ENCODE measurements at regions not wholly inside any gene's neighbourhood (a gene's known extent, or its start where the extent isn't known, plus 50 kb on each side); places are given as distances from the start of the nearest gene placed in this dataset.

GRCh38 chr2:64887565-64887964, 101.6 kb upstream of the SLC1A4 start:
- TF ChIP-seq ZNF281 (CRISPR knock-in tag; IDR thresholded peaks at IDR 0.05; ENCODE audit: borderline replicate concordance), result no peak
- TF ChIP-seq PHF20 (CRISPR knock-in tag; IDR thresholded peaks at IDR 0.05), result no peak
- no peak for TF ChIP-seq SRY (CRISPR knock-in tag; IDR thresholded peaks at IDR 0.05)
- TF ChIP-seq, protein P1, sequence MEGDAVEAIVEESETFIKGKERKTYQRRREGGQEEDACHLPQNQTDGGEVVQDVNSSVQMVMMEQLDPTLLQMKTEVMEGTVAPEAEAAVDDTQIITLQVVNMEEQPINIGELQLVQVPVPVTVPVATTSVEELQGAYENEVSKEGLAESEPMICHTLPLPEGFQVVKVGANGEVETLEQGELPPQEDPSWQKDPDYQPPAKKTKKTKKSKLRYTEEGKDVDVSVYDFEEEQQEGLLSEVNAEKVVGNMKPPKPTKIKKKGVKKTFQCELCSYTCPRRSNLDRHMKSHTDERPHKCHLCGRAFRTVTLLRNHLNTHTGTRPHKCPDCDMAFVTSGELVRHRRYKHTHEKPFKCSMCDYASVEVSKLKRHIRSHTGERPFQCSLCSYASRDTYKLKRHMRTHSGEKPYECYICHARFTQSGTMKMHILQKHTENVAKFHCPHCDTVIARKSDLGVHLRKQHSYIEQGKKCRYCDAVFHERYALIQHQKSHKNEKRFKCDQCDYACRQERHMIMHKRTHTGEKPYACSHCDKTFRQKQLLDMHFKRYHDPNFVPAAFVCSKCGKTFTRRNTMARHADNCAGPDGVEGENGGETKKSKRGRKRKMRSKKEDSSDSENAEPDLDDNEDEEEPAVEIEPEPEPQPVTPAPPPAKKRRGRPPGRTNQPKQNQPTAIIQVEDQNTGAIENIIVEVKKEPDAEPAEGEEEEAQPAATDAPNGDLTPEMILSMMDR (CRISPR knock-in tag; IDR thresholded peaks at IDR 0.05), result no peak
- no peak for TF ChIP-seq KDM5B (CRISPR knock-in tag; IDR thresholded peaks at IDR 0.05; ENCODE audit: borderline replicate concordance)
- TF ChIP-seq POLR2A (IDR thresholded peaks at IDR 0.05; ENCODE audit: insufficient read depth in 1 of 2, low read depth in 2 of 2, low read length in 2 of 2), result no peak
- no peak for TF ChIP-seq MAFF (IDR thresholded peaks at IDR 0.05; ENCODE audit: low read depth, low read length)
- no peak for TF ChIP-seq ZNF430 (CRISPR knock-in tag; IDR thresholded peaks at IDR 0.05)
- TF ChIP-seq, protein P2, sequence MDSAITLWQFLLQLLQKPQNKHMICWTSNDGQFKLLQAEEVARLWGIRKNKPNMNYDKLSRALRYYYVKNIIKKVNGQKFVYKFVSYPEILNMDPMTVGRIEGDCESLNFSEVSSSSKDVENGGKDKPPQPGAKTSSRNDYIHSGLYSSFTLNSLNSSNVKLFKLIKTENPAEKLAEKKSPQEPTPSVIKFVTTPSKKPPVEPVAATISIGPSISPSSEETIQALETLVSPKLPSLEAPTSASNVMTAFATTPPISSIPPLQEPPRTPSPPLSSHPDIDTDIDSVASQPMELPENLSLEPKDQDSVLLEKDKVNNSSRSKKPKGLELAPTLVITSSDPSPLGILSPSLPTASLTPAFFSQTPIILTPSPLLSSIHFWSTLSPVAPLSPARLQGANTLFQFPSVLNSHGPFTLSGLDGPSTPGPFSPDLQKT (CRISPR knock-in tag; IDR thresholded peaks at IDR 0.05; ENCODE audit: borderline replicate concordance), result no peak
- no peak for TF ChIP-seq EZH2 (conservative IDR thresholded peaks at IDR 0.05; ENCODE audit: low read depth, low read length)
- TF ChIP-seq RAD21 (CRISPR knock-in tag; IDR thresholded peaks at IDR 0.05), result no peak
- TF ChIP-seq UBTF (CRISPR knock-in tag; IDR thresholded peaks at IDR 0.05), result no peak

Data from HepG2 (cell line).